ENCODE measurements at regions not wholly inside any gene's neighbourhood (a gene's known extent, or its start where the extent isn't known, plus 50 kb on each side); places are given as distances from the start of the nearest gene placed in this dataset.

- Histone ChIP-seq H3K36me3 (no peaks in the 10 kb centered on the region), H3K4me1 (no peaks in the 10 kb centered on the region), H3K9me3 (no peaks in the 10 kb centered on the region), H3K4me3 (no peak overlapping the region), H3K27ac (replicated peaks in 1 of 4) (no peak overlapping the region), H3K27me3 (peaks cover 0 to 96% (median 0%) of the 10 kb centered on the region in 4 donors)
- intact Hi-C loops (cut with DNase I) = no loop called here
- 77% methylated on average over 5 of the region's 5 CpGs for WGBS
- DNase-seq (ENCODE audit: extremely low spot score) = no peak
- TF ChIP-seq POLR2AphosphoS5 (IDR thresholded peaks at IDR 0.05) = no peak
- TF ChIP-seq CTCF (IDR thresholded peaks at IDR 0.05) = no peak
- TF ChIP-seq POLR2A (IDR thresholded peaks at IDR 0.05; ENCODE audit: low read depth) = no peak
- TF ChIP-seq EP300 (IDR thresholded peaks at IDR 0.05) = no peak
Observed at GRCh38 chr1:29894311-29894710, 658.0 kb downstream of the PTPRU start.

- Histone ChIP-seq H3K27ac (replicated peaks in 1 of 4) (no peak overlapping the region), H3K9me3 (no peaks in the 10 kb centered on the region), H3K4me3 (no peak overlapping the region), H3K27me3 (peaks cover 0 to 91% (median 0%) of the 10 kb centered on the region in 4 donors), H3K36me3 (no peaks in the 10 kb centered on the region), H3K4me1 (no peaks in the 10 kb centered on the region)
- no peak for TF ChIP-seq POLR2A (IDR thresholded peaks at IDR 0.05; ENCODE audit: low read depth)
- TF ChIP-seq EP300 (IDR thresholded peaks at IDR 0.05) = no peak
- no peak for TF ChIP-seq POLR2AphosphoS5 (IDR thresholded peaks at IDR 0.05)
- no peak for TF ChIP-seq CTCF (IDR thresholded peaks at IDR 0.05)
- 88% methylated on average over 3 of the region's 5 CpGs for WGBS
- intact Hi-C loops (cut with DNase I) = no loop called here
- no peak for DNase-seq (ENCODE audit: extremely low spot score)
Observed at GRCh38 chr1:29893806-29894205, 657.5 kb downstream of the PTPRU start.

GRCh38 chr1:29893046-29893723 is 656.9 kb downstream of the PTPRU start:
- H3K9me3 ChIP-seq = no peaks in the 10 kb centered on the region
- H3K4me1 ChIP-seq = no peaks in the 10 kb centered on the region
- TF ChIP-seq CTCF (IDR thresholded peaks at IDR 0.05) (no peak), POLR2AphosphoS5 (IDR thresholded peaks at IDR 0.05) (no peak), POLR2A (IDR thresholded peaks at IDR 0.05; ENCODE audit: low read depth) (no peak), EP300 (IDR thresholded peaks at IDR 0.05) (no peak)
- no peak overlapping the region for H3K27ac ChIP-seq (replicated peaks in 1 of 4)
- WGBS = 73% methylated on average over 7 of the region's 7 CpGs
- H3K4me3 ChIP-seq = no peak overlapping the region
- no peak for DNase-seq (ENCODE audit: extremely low spot score)
- no peaks in the 10 kb centered on the region for H3K36me3 ChIP-seq
- intact Hi-C loops (cut with DNase I) = no loop called here
- H3K27me3 ChIP-seq = peaks cover 0 to 85% (median 0%) of the 10 kb centered on the region in 4 donors

GRCh38 chr1:29892247-29892646 is 655.9 kb downstream of the PTPRU start:
- no peak for TF ChIP-seq CTCF (IDR thresholded peaks at IDR 0.05)
- Histone ChIP-seq H3K9me3 (no peaks in the 10 kb centered on the region), H3K4me3 (no peak overlapping the region), H3K27ac (replicated peaks in 1 of 4) (no peak overlapping the region), H3K4me1 (no peaks in the 10 kb centered on the region), H3K36me3 (no peaks in the 10 kb centered on the region), H3K27me3 (peaks cover 0 to 76% (median 0%) of the 10 kb centered on the region in 4 donors)
- 71% methylated on average over 1 of the region's 1 CpG for WGBS
- intact Hi-C loops (cut with DNase I) = no loop called here
- DNase-seq (ENCODE audit: extremely low spot score) = no peak

Measured in esophagus muscularis mucosa (tissue), 4 donors.